HepG2 (cell line): ENCODE measurements at regions not wholly inside any gene's neighbourhood (a gene's known extent, or its start where the extent isn't known, plus 50 kb on each side); places are given as distances from the start of the nearest gene placed in this dataset.

Experiments
- ATAC-seq: fragments of 200-7000 bp; cut with Tn5 transposase; 3 replicates; pipeline ENCODE4 v1.9.1; 2020; ENCODE audit warnings: mild to moderate bottlenecking, moderate library complexity
- BruUV-seq: library from RNA; stranded (reverse); fragments of 400-500 nt; replicated peaks from 2 replicates; lab custom pipeline; 2021; lab: Mats Ljungman, UMichigan
- CTCF ChIA-PET: fragments of 300-600 bp; formaldehyde crosslinking; extraction: SDS; loops from one replicate; lab custom pipeline; 2021; ENCODE audit warnings: low total read pairs, inconsistent platforms, low intra/inter-chr PET ratio; lab: Yijun Ruan, JAX
- POLR2A ChIA-PET: fragments of 350-600 bp; sonication (Branson Sonifier 250); formaldehyde crosslinking; loops from one replicate; lab custom pipeline; 2020; ENCODE audit warnings: antibody characterized with exemption, inconsistent platforms; lab: Yijun Ruan, JAX
- DNase-seq: peaks from one replicate; pipeline ENCODE4 v3.0.0-alpha.2; 2015; ENCODE audit warnings: low spot score
- FAIRE-seq: peaks from 3 replicates; lab custom pipeline; 2011; peaks lifted over from hg19 to GRCh38; lab: Jason Lieb, UNC
- H2AFZ ChIP-seq: one replicate; pipeline ENCODE4 v1.6.1; 2011; ENCODE audit warnings: low read length, inconsistent platforms
- H3K27ac ChIP-seq: fragments of 300-600 bp; 3 replicates; pipeline ENCODE4 v1.8.0; 2011; ENCODE audit warnings: mixed run types, mild to moderate bottlenecking, mixed read lengths, low read length, inconsistent platforms; ENCODE audit not compliant: insufficient read depth; ENCODE audit errors: extremely low read length
- H3K27me3 ChIP-seq, 2 experiments: fragments of 200-600 bp in 1 of 2; 2 replicates in 1 of 2; 3 replicates in 1 of 2; pipeline versions ENCODE4 v1.6.0 to v1.8.0; 2011; ENCODE audit warnings: low read length in 2 of 2, mild to moderate bottlenecking in 2 of 2, moderate library complexity in 2 of 2, inconsistent platforms in 1 of 2; ENCODE audit not compliant: insufficient read depth in 2 of 2, control insufficient read depth in 1 of 2
- H3K36me3 ChIP-seq, 2 experiments: fragments of 200-600 bp in 1 of 2; replicated peaks in 1 of 2; 2 replicates in 1 of 2; 3 replicates in 1 of 2; pipeline versions ENCODE4 v1.5.1 to v1.8.0; 2011; ENCODE audit warnings: low read length in 2 of 2, inconsistent platforms in 1 of 2; ENCODE audit not compliant: insufficient read depth in 2 of 2, control insufficient read depth in 1 of 2
- H3K4me1 ChIP-seq: 2 replicates; pipeline ENCODE4 v1.5.1; 2012; ENCODE audit warnings: low read length, inconsistent platforms; ENCODE audit not compliant: insufficient read depth
- H3K4me2 ChIP-seq: 2 replicates; pipeline ENCODE4 v1.6.0; 2011; ENCODE audit warnings: low read depth, low read length, inconsistent platforms
- H3K4me3 ChIP-seq, 3 experiments: fragments of 200-600 bp in 1 of 3; sonication (generic), shearing (Covaris generic) in 1 of 3; replicated peaks in 1 of 3; 2 replicates each; pipeline ENCODE4 v1.5.1; 2011 to 2016; ENCODE audit warnings: low read length in 3 of 3, inconsistent platforms in 2 of 3, low read depth in 2 of 3, mild to moderate bottlenecking in 2 of 3, control low read depth in 1 of 3, mixed read lengths in 1 of 3; ENCODE audit not compliant: insufficient read depth in 1 of 3
- H3K79me2 ChIP-seq: one replicate; pipeline ENCODE4 v1.6.1; 2011; ENCODE audit warnings: low read length, inconsistent platforms; ENCODE audit not compliant: insufficient read depth
- H3K9ac ChIP-seq: 2 replicates; pipeline ENCODE4 v1.6.0; 2011; ENCODE audit warnings: mild to moderate bottlenecking, low read depth, low read length, inconsistent platforms; ENCODE audit not compliant: insufficient read depth
- H3K9me3 ChIP-seq: 2 replicates; pipeline ENCODE4 v1.5.1; 2012; ENCODE audit warnings: mild to moderate bottlenecking, low read length
- H4K20me1 ChIP-seq: 2 replicates; pipeline ENCODE4 v1.6.0; 2011; ENCODE audit warnings: inconsistent platforms, mild to moderate bottlenecking, low read length, moderate library complexity; ENCODE audit not compliant: insufficient read depth
- ASH2L ChIP-seq: fragments of 300-600, 200-600 bp; sonication (generic); IDR thresholded peaks from 2 replicates; pipeline ENCODE4 v1.7.0; 2017; ENCODE audit warnings: low read depth, mild to moderate bottlenecking, moderate library complexity, mixed read lengths, low read length; ENCODE audit not compliant: insufficient read length
- ATF7 ChIP-seq, 2 experiments: fragments of 450-650 bp in 1 of 2; sonication (generic) in 1 of 2; formaldehyde crosslinking in 1 of 2; IDR thresholded peaks; 2 replicates each; pipeline versions ENCODE4 v1.4.0 to v1.6.1; 2016 to 2020; ENCODE audit warnings: antibody characterized with exemption in 1 of 2, mild to moderate bottlenecking in 1 of 2, missing genetic modification reagents in 1 of 2
- FOSL2 ChIP-seq: sonication (generic); formaldehyde crosslinking; IDR thresholded peaks from 2 replicates; pipeline ENCODE4 v1.4.0; 2020; ENCODE audit warnings: missing genetic modification reagents
- KLF16 ChIP-seq, 2 experiments: sonication (generic) in 1 of 2; formaldehyde crosslinking in 1 of 2; IDR thresholded peaks; 2 replicates each; pipeline versions ENCODE4 v1.6.1 to v1.8.0; 2016 to 2023; ENCODE audit warnings: missing genetic modification reagents in 2 of 2, missing compliant biosample characterization in 1 of 2
- MXD4 ChIP-seq: IDR thresholded peaks from 2 replicates; pipeline ENCODE4 v1.6.1; 2016; ENCODE audit warnings: mild to moderate bottlenecking, missing biosample characterization, missing genetic modification reagents
- NBN ChIP-seq: fragments of 450-650 bp; conservative IDR thresholded peaks from 2 replicates; pipeline ENCODE4 v1.6.1; 2017
- NFYC ChIP-seq: IDR thresholded peaks from 2 replicates; pipeline ENCODE4 v1.6.1; 2016; ENCODE audit warnings: missing genetic modification reagents, missing compliant biosample characterization
- NR2F1 ChIP-seq, 2 experiments: fragments of 450-650 bp in 1 of 2; formaldehyde crosslinking in 1 of 2; IDR thresholded peaks; 2 replicates each; pipeline versions ENCODE4 v1.5.0 to v1.6.1; 2016 to 2020; ENCODE audit warnings: mild to moderate bottlenecking in 1 of 2, missing compliant biosample characterization in 1 of 2, missing genetic modification reagents in 1 of 2, moderate library complexity in 1 of 2
- RNF2 ChIP-seq: fragments of 450-650 bp; conservative IDR thresholded peaks from 2 replicates; pipeline ENCODE4 v1.6.1; 2016; ENCODE audit warnings: low read depth
- RORA ChIP-seq: sonication (generic); formaldehyde crosslinking; IDR thresholded peaks from 2 replicates; pipeline ENCODE4 v1.5.0; 2020; ENCODE audit warnings: mild to moderate bottlenecking, missing genetic modification reagents, moderate library complexity
- STAT5B ChIP-seq: sonication (generic); formaldehyde crosslinking; IDR thresholded peaks from 2 replicates; pipeline ENCODE4 v1.4.0; 2020; ENCODE audit warnings: missing genetic modification reagents
- ZFP36 ChIP-seq: fragments of 150-350 bp; IDR thresholded peaks from 2 replicates; pipeline ENCODE4 v1.6.1; 2018; ENCODE audit warnings: borderline replicate concordance, low read length, low read depth; ENCODE audit not compliant: partially characterized antibody
- ZNF350 ChIP-seq: sonication (generic); formaldehyde crosslinking; IDR thresholded peaks from 2 replicates; pipeline ENCODE4 v1.4.0; 2020; ENCODE audit warnings: mild to moderate bottlenecking, low read depth, missing genetic modification reagents, borderline replicate concordance
- ZNF431 ChIP-seq: sonication (generic); formaldehyde crosslinking; IDR thresholded peaks from 2 replicates; pipeline ENCODE4 v1.9.0; 2022; ENCODE audit warnings: missing genetic modification reagents, low read depth, mild to moderate bottlenecking, borderline replicate concordance
- ZNF570 ChIP-seq: sonication (generic); formaldehyde crosslinking; IDR thresholded peaks from 2 replicates; pipeline ENCODE4 v1.4.0; 2020; ENCODE audit warnings: mild to moderate bottlenecking, missing genetic modification reagents, borderline replicate concordance
- ZNF841 ChIP-seq: sonication (generic); formaldehyde crosslinking; IDR thresholded peaks from 2 replicates; pipeline ENCODE4 v1.8.1; 2023; ENCODE audit warnings: missing genetic modification reagents, borderline replicate concordance
- WGBS: methylation state at CpG from one replicate; pipeline ENCODE4 v1.1.6; 2017; ENCODE audit warnings: low lambda C conversion rate; 5-methylcytosine and 5-hydroxymethylcytosine counted together
- in situ Hi-C: cut with HindIII; loops from 2 replicates; pipeline ENCODE4 v1.10.0; 2017; ENCODE audit warnings: low pct_unique_long_range_greater_than_20kb; ENCODE audit not compliant: extremely low pct_ligation_motif_present
- intact Hi-C: fragments of 100-400 bp; cut with micrococcal nuclease; formaldehyde crosslinking; loops from one replicate; pipeline ENCODE4 v1.10.0; 2022; ENCODE audit not compliant: unreplicated experiment
- TF ChIP-seq, protein P1 (sequence below): sonication (generic); formaldehyde crosslinking; IDR thresholded peaks from 2 replicates; pipeline ENCODE4 v1.4.0; 2020; ENCODE audit warnings: mild to moderate bottlenecking, missing genetic modification reagents
- TF ChIP-seq, protein P2 (sequence below): IDR thresholded peaks from 2 replicates; pipeline ENCODE4 v1.6.1; 2018; ENCODE audit warnings: missing genetic modification reagents, mild to moderate bottlenecking, missing compliant biosample characterization
- TF ChIP-seq, protein P3 (sequence below): sonication (generic); formaldehyde crosslinking; IDR thresholded peaks from 2 replicates; pipeline ENCODE4 v1.4.0; 2020; ENCODE audit warnings: missing genetic modification reagents, borderline replicate concordance

DNA sequence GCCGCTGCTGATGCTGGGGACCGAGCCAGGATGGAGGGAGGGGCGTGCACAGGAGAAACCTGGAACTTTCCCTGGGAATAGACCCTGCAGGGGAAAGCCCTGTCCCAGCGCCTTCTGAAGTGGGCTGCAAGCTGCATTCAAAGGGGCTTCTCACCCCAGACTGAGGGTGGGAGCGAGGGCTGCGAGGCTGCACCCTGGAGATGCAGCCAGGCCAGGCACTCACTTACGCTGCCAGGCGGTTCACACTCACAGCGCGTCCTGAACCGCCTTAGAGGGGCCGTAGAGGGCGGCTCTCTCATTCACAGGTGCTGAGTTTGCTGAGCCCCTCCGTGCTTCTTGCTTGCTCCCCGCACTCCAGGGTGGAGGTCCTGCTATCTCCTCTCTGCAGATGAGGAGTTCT lies 208.5 kb upstream of the C14orf180 start:
- in situ Hi-C loops (no loop called here), intact Hi-C loops (no loop called here)
- 31% methylated on average over 6 of the region's 15 CpGs for WGBS
- no peaks in the 10 kb centered on the region for H3K9me3 ChIP-seq
- H4K20me1 ChIP-seq: no peaks in the 10 kb centered on the region
- H3K4me2 ChIP-seq: no peak overlapping the region
- peaks cover 8 to 47% of the 10 kb centered on the region in 2 experiments; a peak in 4 of 5 replicates for H3K27me3 ChIP-seq
- DNase-seq: no peak
- CTCF ChIA-PET: no interaction called here
- no peaks in the 10 kb centered on the region for H3K79me2 ChIP-seq
- H3K4me1 ChIP-seq: no peaks in the 10 kb centered on the region
- H3K27ac ChIP-seq: no peak overlapping the region
- no peak for ATAC-seq
- H3K4me3 ChIP-seq: no peak overlapping the region
- no peak for FAIRE-seq
- no TSS peak for BruUV-seq
- no peaks in the 10 kb centered on the region for H3K36me3 ChIP-seq
- TF ChIP-seq NBN (no peak), ZNF350 (CRISPR knock-in tag) (no peak), RNF2 (no peak), NR2F1 (CRISPR knock-in tag; IDR thresholded peaks at IDR 0.05) (no peak), STAT5B (no peak), FOSL2 (CRISPR knock-in tag) (no peak), ZFP36 (no peak), ZNF431 (CRISPR knock-in tag) (no peak), MXD4 (CRISPR knock-in tag) (no peak), ZNF570 (CRISPR knock-in tag) (no peak), ASH2L (no peak), ZNF841 (CRISPR knock-in tag) (no peak), NFYC (CRISPR knock-in tag) (no peak), RORA (CRISPR knock-in tag) (no peak), KLF16 (CRISPR knock-in tag; IDR thresholded peaks at IDR 0.05) (no peak), ATF7 (IDR thresholded peaks at IDR 0.05) (no peak), ATF7 (CRISPR knock-in tag; IDR thresholded peaks at IDR 0.05) (no peak)
- TF ChIP-seq, protein P1, sequence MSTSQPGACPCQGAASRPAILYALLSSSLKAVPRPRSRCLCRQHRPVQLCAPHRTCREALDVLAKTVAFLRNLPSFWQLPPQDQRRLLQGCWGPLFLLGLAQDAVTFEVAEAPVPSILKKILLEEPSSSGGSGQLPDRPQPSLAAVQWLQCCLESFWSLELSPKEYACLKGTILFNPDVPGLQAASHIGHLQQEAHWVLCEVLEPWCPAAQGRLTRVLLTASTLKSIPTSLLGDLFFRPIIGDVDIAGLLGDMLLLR: no peak
- TF ChIP-seq, protein P2, sequence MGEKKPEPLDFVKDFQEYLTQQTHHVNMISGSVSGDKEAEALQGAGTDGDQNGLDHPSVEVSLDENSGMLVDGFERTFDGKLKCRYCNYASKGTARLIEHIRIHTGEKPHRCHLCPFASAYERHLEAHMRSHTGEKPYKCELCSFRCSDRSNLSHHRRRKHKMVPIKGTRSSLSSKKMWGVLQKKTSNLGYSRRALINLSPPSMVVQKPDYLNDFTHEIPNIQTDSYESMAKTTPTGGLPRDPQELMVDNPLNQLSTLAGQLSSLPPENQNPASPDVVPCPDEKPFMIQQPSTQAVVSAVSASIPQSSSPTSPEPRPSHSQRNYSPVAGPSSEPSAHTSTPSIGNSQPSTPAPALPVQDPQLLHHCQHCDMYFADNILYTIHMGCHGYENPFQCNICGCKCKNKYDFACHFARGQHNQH (CRISPR knock-in tag): no peak
- TF ChIP-seq, protein P3, sequence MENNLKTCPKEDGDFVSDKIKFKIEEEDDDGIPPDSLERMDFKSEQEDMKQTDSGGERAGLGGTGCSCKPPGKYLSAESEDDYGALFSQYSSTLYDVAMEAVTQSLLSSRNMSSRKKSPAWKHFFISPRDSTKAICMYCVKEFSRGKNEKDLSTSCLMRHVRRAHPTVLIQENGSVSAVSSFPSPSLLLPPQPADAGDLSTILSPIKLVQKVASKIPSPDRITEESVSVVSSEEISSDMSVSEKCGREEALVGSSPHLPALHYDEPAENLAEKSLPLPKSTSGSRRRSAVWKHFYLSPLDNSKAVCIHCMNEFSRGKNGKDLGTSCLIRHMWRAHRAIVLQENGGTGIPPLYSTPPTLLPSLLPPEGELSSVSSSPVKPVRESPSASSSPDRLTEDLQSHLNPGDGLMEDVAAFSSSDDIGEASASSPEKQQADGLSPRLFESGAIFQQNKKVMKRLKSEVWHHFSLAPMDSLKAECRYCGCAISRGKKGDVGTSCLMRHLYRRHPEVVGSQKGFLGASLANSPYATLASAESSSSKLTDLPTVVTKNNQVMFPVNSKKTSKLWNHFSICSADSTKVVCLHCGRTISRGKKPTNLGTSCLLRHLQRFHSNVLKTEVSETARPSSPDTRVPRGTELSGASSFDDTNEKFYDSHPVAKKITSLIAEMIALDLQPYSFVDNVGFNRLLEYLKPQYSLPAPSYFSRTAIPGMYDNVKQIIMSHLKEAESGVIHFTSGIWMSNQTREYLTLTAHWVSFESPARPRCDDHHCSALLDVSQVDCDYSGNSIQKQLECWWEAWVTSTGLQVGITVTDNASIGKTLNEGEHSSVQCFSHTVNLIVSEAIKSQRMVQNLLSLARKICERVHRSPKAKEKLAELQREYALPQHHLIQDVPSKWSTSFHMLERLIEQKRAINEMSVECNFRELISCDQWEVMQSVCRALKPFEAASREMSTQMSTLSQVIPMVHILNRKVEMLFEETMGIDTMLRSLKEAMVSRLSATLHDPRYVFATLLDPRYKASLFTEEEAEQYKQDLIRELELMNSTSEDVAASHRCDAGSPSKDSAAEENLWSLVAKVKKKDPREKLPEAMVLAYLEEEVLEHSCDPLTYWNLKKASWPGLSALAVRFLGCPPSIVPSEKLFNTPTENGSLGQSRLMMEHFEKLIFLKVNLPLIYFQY (CRISPR knock-in tag): no peak
- TF ChIP-seq, all 625 proteins: peak for 0
- POLR2A ChIA-PET: no interaction called here
- Histone ChIP-seq H3K9ac (no peak overlapping the region), H2AFZ (no peak overlapping the region)
